Esophagus squamous epithelium (tissue), 4 donors: ENCODE measurements at regions not wholly inside any gene's neighbourhood (a gene's known extent, or its start where the extent isn't known, plus 50 kb on each side); places are given as distances from the start of the nearest gene placed in this dataset.

Experiments
- CTCF ChIP-seq, 6 experiments: fragments of 450-650 bp in 4 of 6; fragments of 200-600 bp in 2 of 6; sonication (generic) in 2 of 6; IDR thresholded peaks; one replicate each; pipeline ENCODE4 v1.5.1; 2016 to 2019; ENCODE audit warnings: antibody characterized with exemption in 6 of 6, mild to moderate bottlenecking in 4 of 6, moderate library complexity in 4 of 6
- POLR2A ChIP-seq, 4 donors: fragments of 450-650 bp; IDR thresholded peaks; one replicate each; pipeline ENCODE4 v1.6.1; 2017; ENCODE audit warnings: antibody characterized with exemption in 4 of 4, mild to moderate bottlenecking in 4 of 4, moderate library complexity in 3 of 4

GRCh38 chr5:168047669-168048111, 243.8 kb upstream of the WWC1 start:
- TF ChIP-seq POLR2A (IDR thresholded peaks at IDR 0.05), result no peak
- TF ChIP-seq CTCF (IDR thresholded peaks at IDR 0.05), result no peak
